ENCODE measurements at regions not wholly inside any gene's neighbourhood (a gene's known extent, or its start where the extent isn't known, plus 50 kb on each side); places are given as distances from the start of the nearest gene placed in this dataset.

DNA sequence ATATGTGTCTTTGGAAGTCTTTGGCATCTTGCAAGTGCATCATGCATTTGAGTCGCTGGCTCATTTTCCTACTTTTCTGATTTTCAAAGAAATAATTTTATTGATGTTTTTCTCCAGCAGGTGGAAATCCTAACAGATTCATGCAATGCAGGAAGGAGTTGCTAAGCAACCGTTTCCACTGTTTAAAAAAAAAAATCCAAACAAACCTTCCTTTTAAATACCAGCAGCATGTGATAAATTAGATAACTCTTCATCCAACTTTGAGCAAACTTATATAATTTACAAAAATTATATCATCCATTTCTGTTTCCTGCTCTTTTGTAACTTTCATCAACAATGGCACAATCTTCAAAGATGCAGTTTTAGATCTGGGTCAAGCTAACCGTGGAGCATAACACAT lies 364.1 kb downstream of the MFSD1 start:
- no peak for TF ChIP-seq EZH2 (IDR thresholded peaks at IDR 0.05; ENCODE audit: low read length)
- TF ChIP-seq CTCF (optimal IDR thresholded peaks at IDR 0.05 in 1 of 3, IDR thresholded peaks at IDR 0.05 in 1 of 3, conservative IDR thresholded peaks at IDR 0.05 in 1 of 3; ENCODE audit: extremely low read depth in 1 of 3, insufficient read depth in 2 of 3, low read length in 3 of 3) = no peak
